WI38 (cell line): ENCODE measurements at regions not wholly inside any gene's neighbourhood (a gene's known extent, or its start where the extent isn't known, plus 50 kb on each side); places are given as distances from the start of the nearest gene placed in this dataset.
"Not testable (repeated sequence)": the region's sequence is repeated elsewhere in the genome, so short reads cannot be mapped to it uniquely, and the experiment has no call there.

Experiments
- H3K4me3 ChIP-seq: 2 replicates; pipeline ENCODE4 v1.5.1; 2011; ENCODE audit warnings: low read depth, mild to moderate bottlenecking, control low read depth, low read length
- TF ChIP-seq, protein P1 (sequence below): IDR thresholded peaks from 2 replicates; pipeline ENCODE4 v1.5.1; 2012; ENCODE audit warnings: low read depth, mild to moderate bottlenecking, control low read depth, low read length

- TF ChIP-seq, protein P1, sequence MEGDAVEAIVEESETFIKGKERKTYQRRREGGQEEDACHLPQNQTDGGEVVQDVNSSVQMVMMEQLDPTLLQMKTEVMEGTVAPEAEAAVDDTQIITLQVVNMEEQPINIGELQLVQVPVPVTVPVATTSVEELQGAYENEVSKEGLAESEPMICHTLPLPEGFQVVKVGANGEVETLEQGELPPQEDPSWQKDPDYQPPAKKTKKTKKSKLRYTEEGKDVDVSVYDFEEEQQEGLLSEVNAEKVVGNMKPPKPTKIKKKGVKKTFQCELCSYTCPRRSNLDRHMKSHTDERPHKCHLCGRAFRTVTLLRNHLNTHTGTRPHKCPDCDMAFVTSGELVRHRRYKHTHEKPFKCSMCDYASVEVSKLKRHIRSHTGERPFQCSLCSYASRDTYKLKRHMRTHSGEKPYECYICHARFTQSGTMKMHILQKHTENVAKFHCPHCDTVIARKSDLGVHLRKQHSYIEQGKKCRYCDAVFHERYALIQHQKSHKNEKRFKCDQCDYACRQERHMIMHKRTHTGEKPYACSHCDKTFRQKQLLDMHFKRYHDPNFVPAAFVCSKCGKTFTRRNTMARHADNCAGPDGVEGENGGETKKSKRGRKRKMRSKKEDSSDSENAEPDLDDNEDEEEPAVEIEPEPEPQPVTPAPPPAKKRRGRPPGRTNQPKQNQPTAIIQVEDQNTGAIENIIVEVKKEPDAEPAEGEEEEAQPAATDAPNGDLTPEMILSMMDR, result no peak
- no peak overlapping the region for H3K4me3 ChIP-seq
These were observed 295.7 kb downstream of the SOX2 start for GRCh38 chr3:182007441-182007840.

- no peak overlapping the region for H3K4me3 ChIP-seq
- TF ChIP-seq, protein P1, result no peak
These were observed 306.6 kb downstream of the SOX2 start for GRCh38 chr3:182018361-182018760.

DNA sequence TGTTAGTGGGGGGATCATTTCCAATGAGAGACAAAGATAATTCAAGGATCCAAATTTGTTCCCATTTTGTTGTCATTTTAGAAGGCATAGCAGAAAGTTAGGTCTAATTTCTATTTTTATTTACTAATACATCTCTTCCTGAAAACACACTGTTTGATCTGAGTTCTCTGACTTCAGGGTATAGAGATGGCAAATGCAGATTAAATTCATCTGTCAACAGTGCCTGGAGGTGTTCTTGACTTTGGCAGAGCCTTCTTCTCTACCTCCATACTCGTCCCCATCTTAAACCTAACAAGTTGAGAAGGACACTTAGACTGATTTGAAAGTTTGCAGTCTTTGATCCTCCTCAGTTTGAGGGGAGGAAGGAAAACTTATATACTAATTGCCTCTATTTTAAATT, 308.2 kb downstream of the SOX2 start:
- H3K4me3 ChIP-seq, result no peak overlapping the region
- TF ChIP-seq, protein P1, result no peak

DNA sequence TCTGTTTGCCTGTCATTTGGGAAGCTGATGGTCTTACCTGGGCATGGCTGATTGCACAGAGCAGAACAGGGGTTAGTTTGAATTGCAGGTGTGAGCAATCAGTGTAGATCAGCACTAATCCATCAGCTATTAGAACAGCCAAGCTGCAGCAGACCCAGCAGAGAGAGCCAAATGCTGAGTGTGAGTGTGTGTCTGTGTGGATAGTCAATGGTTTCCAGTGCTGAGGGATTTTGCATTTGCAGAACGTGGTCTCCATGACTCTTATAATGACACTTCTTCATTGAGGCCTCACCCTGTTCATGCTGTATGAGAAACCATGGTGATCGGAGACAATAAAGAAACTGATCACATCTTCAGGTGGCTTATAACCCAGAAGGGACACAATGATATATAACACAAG, 312.1 kb downstream of the SOX2 start:
- TF ChIP-seq, protein P1, result no peak
- H3K4me3 ChIP-seq, result no peak overlapping the region

GRCh38 chr3:182027366-182027765, 315.6 kb downstream of the SOX2 start:
- TF ChIP-seq, protein P1, result no peak

GRCh38 chr3:182028081-182028480, 316.4 kb downstream of the SOX2 start:
- TF ChIP-seq, protein P1, result no peak

More at GRCh38 chr3:182027366-182027765, 315.6 kb downstream of the SOX2 start:
- no peak overlapping the region for H3K4me3 ChIP-seq

DNA sequence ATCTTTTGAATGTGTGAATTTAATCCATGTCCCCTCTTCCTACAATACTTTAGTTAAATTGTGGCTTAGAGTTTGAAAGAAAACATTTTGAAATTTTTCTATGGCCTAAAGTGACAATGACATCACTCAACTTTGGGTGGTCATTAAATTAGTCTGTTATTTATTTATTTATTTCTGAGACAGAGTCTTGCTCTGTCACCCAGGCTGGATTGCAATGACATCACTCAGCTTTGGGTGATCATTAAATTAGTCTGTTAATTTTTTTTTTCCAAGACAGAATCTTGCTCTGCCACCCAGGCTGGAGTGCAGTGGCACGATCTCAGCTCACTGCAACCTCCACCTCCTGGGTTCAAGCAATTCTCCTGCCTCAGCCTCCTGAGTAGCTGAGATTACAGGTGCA, 322.5 kb downstream of the SOX2 start:
- not testable (repeated sequence) for H3K4me3 ChIP-seq

More at GRCh38 chr3:182028081-182028480, 316.4 kb downstream of the SOX2 start:
- no peak overlapping the region for H3K4me3 ChIP-seq

DNA sequence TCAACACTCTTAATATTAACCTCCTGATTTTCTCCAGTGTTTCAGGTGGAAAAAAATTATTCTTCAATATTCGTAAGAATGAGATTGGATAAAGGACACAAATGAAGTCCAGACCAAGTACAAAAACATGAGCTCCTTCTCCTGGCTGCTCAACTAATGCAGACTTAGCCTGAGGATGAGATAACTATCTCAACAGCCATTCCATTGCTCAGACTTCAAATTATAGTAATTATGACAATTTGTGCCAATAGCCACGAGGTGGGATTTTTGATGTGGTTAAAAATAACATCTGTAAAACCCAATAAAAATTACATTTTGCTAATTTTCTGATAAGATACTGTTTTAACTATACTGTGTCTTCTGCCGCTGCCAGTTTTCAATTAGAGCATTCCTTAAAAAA, 323.6 kb downstream of the SOX2 start:
- no peak overlapping the region for H3K4me3 ChIP-seq
- TF ChIP-seq, protein P1, result no peak
